Skin of body (tissue), 1 donor: ENCODE measurements at regions not wholly inside any gene's neighbourhood (a gene's known extent, or its start where the extent isn't known, plus 50 kb on each side); places are given as distances from the start of the nearest gene placed in this dataset.
A peak's percentile ranks its signal among the peaks of the same experiment; 100 is the strongest.
"Not testable (repeated sequence)": the region's sequence is repeated elsewhere in the genome, so short reads cannot be mapped to it uniquely, and the experiment has no call there.

ENCODE experiments used
- DNase-seq: peaks from one replicate; lab custom pipeline; 2025; lab: John Stamatoyannopoulos, UW

- DNase-seq: no peak
Measured at GRCh38 chr2:7626139-7626537, 708.9 kb downstream of the RNF144A start.

- no peak for DNase-seq
Measured at GRCh38 chr2:7627583-7627982, 710.4 kb downstream of the RNF144A start.

- no peak for DNase-seq
Measured at GRCh38 chr2:7632420-7632819, 715.2 kb downstream of the RNF144A start.

GRCh38 chr2:7633566-7634153, 716.4 kb downstream of the RNF144A start:
- DNase-seq: no peak

- DNase-seq: no peak
Measured at GRCh38 chr2:7634409-7634808, 717.2 kb downstream of the RNF144A start.

DNA sequence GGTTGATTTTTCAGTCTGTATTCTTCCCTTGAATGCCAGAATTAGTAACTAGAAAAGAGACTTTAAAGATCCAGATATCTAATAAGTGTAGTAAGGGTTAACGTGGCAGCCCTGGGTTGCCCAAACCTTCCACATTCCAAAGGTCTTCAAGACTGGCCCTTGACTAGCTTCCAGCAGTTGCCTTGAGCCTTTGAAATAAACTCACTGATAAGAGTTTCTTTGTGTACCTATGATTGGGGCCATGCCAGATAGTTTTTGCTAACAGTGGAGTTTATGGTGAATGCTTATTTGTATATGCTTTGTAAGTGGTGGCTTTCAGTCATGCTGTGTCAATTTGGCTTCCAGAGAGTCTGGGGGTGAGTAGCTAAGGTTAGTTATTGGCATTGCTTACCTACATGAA, 722.3 kb downstream of the RNF144A start:
- DNase-seq: no peak

- DNase-seq: not testable (repeated sequence)
Measured at GRCh38 chr2:7641272-7641671, 724.1 kb downstream of the RNF144A start.

- DNase-seq: no peak
Measured at GRCh38 chr2:7646024-7646423, 728.8 kb downstream of the RNF144A start.

- no peak for DNase-seq
Measured at GRCh38 chr2:7646661-7647060, 729.4 kb downstream of the RNF144A start.

DNA sequence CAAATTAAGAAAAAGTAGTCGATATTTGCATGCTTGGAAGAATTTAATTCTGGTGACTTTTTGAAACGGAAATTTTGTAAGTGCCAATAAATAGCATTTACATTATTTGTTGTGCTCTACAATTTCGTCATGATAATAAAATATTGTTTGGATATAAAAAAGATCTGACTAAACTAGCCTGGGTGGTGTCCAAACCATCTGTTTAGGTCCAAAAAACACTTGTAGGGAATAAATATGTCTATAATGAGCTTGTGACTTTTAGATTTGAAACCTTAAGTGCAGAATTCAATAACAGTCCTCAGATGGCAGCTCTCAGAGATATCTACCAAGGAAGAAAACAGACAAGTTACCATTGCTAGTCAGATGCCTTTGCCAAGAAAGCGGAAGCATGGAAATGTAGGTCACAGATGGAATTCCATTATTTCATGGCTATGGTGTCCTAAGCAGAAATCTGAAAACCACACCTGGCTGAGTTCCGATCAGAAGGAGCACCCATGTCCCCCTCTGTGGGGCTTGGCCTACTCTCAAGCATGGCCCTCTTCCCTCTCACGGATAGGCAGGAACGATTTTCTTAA, 731.1 kb downstream of the RNF144A start:
- peak; percentile 59 for DNase-seq

- no peak for DNase-seq
Measured at GRCh38 chr2:7649461-7650228, 732.4 kb downstream of the RNF144A start.

GRCh38 chr2:7653617-7654016, 736.4 kb downstream of the RNF144A start:
- DNase-seq: no peak

- no peak for DNase-seq
Measured at GRCh38 chr2:7655629-7656028, 738.4 kb downstream of the RNF144A start.

DNA sequence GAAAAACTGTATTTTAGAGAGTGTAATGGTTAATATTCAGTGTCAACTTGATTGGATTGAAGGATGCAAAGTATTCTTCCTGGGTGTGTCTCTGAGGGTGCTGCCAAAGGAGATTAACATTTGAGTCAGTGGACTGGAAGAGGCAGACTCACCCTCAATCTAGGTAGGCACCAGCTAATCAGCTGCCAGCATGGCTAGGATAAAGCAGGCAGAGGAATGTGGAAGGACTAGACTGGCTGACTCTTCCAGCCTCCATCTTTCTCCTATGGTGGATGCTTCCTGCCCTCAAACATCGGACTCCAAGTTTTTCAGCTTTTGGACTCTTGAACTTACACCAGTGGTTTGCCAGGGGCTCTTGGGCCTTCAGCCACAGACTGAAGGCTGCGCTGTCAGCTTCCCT, 740.3 kb downstream of the RNF144A start:
- not testable (repeated sequence) for DNase-seq

GRCh38 chr2:7658486-7658885, 741.3 kb downstream of the RNF144A start:
- DNase-seq: no peak

- no peak for DNase-seq
Measured at GRCh38 chr2:7660816-7661215, 743.6 kb downstream of the RNF144A start.

GRCh38 chr2:7661502-7661901, 744.3 kb downstream of the RNF144A start:
- DNase-seq: no peak

DNA sequence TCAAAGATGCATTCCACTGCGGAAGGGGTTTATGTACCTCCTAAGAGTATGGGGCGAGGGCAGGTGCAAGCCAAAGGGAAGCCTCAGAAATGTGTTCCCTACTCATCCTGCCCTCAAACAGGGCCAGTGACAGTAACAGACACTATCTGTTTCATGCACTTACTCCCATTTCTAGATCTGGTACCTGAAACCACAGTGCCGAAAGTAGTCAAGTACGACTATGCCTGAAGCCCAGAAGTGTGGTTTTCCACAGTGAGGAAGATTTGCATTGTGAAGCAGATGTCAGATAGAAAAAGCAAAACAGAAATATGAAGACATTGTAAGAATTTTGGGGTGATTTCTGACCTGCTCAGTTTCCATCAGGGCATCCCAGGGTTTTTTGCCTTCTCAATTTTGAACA, 748.7 kb downstream of the RNF144A start:
- no peak for DNase-seq

DNA sequence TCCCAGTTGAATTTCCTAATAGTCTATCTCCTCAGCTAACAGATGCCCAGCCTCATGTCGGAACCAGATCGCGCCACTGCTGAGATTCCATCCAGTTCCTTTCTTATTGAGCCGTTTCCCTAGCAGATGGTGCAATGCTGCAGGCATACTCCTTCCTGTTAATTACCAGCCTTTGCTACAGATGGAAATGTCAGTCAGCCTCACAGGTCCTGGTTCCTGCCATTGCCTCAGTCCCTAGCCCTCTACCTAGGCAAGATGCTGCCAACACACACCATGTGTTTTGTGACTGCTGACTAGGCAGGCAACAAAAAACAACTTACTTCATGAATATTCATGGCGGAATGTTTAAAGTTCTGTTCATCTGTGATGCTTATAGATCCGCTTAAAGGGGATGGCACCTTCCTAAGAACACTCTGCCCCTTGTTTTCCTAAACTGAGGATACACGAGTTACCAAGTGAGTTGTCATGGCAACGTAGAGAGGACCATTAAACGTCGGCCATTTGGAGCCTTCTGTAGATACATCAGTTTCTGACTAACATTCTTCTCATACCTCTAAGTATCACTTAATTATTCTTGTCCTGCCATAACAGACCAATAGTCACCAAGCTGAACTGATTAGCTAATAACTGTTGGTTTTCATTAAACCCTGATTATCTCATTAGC, 749.5 kb downstream of the RNF144A start:
- DNase-seq: no peak

- DNase-seq: no peak
Measured at GRCh38 chr2:7667260-7667757, 750.1 kb downstream of the RNF144A start.

- DNase-seq: peak; percentile 36
Measured at GRCh38 chr2:7670905-7671641, 753.9 kb downstream of the RNF144A start.
